Endothelial cell of umbilical vein (primary cell): ENCODE measurements at regions not wholly inside any gene's neighbourhood (a gene's known extent, or its start where the extent isn't known, plus 50 kb on each side); places are given as distances from the start of the nearest gene placed in this dataset.
A peak's percentile ranks its signal among the peaks of the same experiment; 100 is the strongest.

Source experiments
- BruUV-seq: library from RNA; stranded (reverse); fragments of 400-500 nt; replicated peaks from 2 replicates; lab custom pipeline; 2021; lab: Mats Ljungman, UMichigan
- CTCF ChIA-PET: fragments of 300-600, 350-600 bp; sonication (Branson Sonifier 250); formaldehyde crosslinking; loops from one replicate; lab custom pipeline; 2021; ENCODE audit warnings: antibody characterized with exemption, inconsistent platforms; lab: Charles Lee
- POLR2A ChIA-PET: fragments of 300-600, 350-600 bp; sonication (Branson Sonifier 250); formaldehyde crosslinking; loops from one replicate; lab custom pipeline; 2021; ENCODE audit warnings: antibody characterized with exemption, inconsistent platforms; lab: Charles Lee
- DNase-seq: peaks from one replicate; pipeline ENCODE4 v3.0.0-alpha.2; 2011; ENCODE audit warnings: low read depth, low spot score
- FAIRE-seq: peaks from 2 replicates; lab custom pipeline; 2011; peaks lifted over from hg19 to GRCh38; lab: Jason Lieb, UNC
- H2AFZ ChIP-seq: 2 replicates; pipeline ENCODE4 v1.6.0; 2012; ENCODE audit warnings: low read depth, low read length, control low read depth, inconsistent platforms
- H3K27ac ChIP-seq: 2 replicates; pipeline ENCODE4 v1.5.1; 2011; ENCODE audit warnings: low read depth, mild to moderate bottlenecking, control low read depth, low read length, moderate library complexity; ENCODE audit not compliant: insufficient read depth
- H3K27me3 ChIP-seq, 2 experiments: 2 replicates each; pipeline versions ENCODE4 v1.6.0 to v1.6.1; 2011; ENCODE audit warnings: low read length in 2 of 2, mixed read lengths in 1 of 2; ENCODE audit not compliant: control insufficient read depth in 2 of 2, insufficient read depth in 2 of 2
- H3K36me3 ChIP-seq, 2 experiments: 2 replicates in 1 of 2; 3 replicates in 1 of 2; pipeline ENCODE4 v1.5.1; 2011; ENCODE audit warnings: low read length in 2 of 2, mild to moderate bottlenecking in 1 of 2, moderate library complexity in 1 of 2; ENCODE audit not compliant: control insufficient read depth in 2 of 2, insufficient read depth in 2 of 2; ENCODE audit errors: extremely low read depth in 1 of 2
- H3K4me1 ChIP-seq: 3 replicates; pipeline ENCODE4 v1.5.1; 2011; ENCODE audit warnings: mild to moderate bottlenecking, low read length; ENCODE audit not compliant: control insufficient read depth, insufficient read depth; ENCODE audit errors: extremely low read depth
- H3K4me2 ChIP-seq: 2 replicates; pipeline ENCODE4 v1.6.1; 2011; ENCODE audit warnings: low read length, control low read depth, mixed read lengths; ENCODE audit not compliant: insufficient read depth
- H3K4me3 ChIP-seq, 3 experiments: fragments of 200-600 bp in 1 of 3; sonication (generic), shearing (Covaris generic) in 1 of 3; replicated peaks in 1 of 3; 2 replicates each; pipeline ENCODE4 v1.5.1; 2011 to 2016; ENCODE audit warnings: control low read depth in 3 of 3, low read length in 3 of 3, mild to moderate bottlenecking in 2 of 3, inconsistent platforms in 1 of 3, low read depth in 1 of 3, moderate library complexity in 1 of 3; ENCODE audit not compliant: insufficient read depth in 1 of 3
- H3K79me2 ChIP-seq: 2 replicates; pipeline ENCODE4 v1.6.0; 2012; ENCODE audit warnings: low read length, inconsistent platforms; ENCODE audit not compliant: control insufficient read depth, insufficient read depth
- H3K9ac ChIP-seq: replicated peaks from 2 replicates; pipeline ENCODE3; 2011; ENCODE audit warnings: low read length, control low read depth; ENCODE audit not compliant: insufficient read depth; ENCODE audit errors: extremely low read depth
- H3K9me1 ChIP-seq: replicated peaks from 3 replicates; pipeline ENCODE4 v1.6.0; 2011; ENCODE audit warnings: mild to moderate bottlenecking, low read length; ENCODE audit not compliant: control insufficient read depth, insufficient read depth; ENCODE audit errors: extremely low read depth
- H3K9me3 ChIP-seq: replicated peaks from 2 replicates; pipeline ENCODE4 v1.5.1; 2012; ENCODE audit warnings: low read length, inconsistent platforms; ENCODE audit not compliant: control insufficient read depth, insufficient read depth
- H4K20me1 ChIP-seq: replicated peaks from 2 replicates; pipeline ENCODE3; 2011; ENCODE audit warnings: mild to moderate bottlenecking, low read length; ENCODE audit not compliant: control insufficient read depth, insufficient read depth; ENCODE audit errors: extremely low read depth
- EZH2 ChIP-seq: IDR thresholded peaks from 2 replicates; pipeline ENCODE4 v1.6.1; 2012; ENCODE audit warnings: borderline replicate concordance, low read depth, mild to moderate bottlenecking, moderate library complexity, low read length, inconsistent platforms; ENCODE audit not compliant: severe bottlenecking
- FOS ChIP-seq: IDR thresholded peaks from 2 replicates; pipeline ENCODE4 v1.6.1; 2011; ENCODE audit warnings: mild to moderate bottlenecking, low read length, moderate library complexity, borderline replicate concordance; ENCODE audit not compliant: insufficient read depth
- GATA2 ChIP-seq: IDR thresholded peaks from 2 replicates; pipeline ENCODE4 v1.7.0; 2011; ENCODE audit warnings: low read depth, mild to moderate bottlenecking, moderate library complexity, mixed read lengths, low read length; ENCODE audit not compliant: insufficient read length, insufficient read depth
- JUN ChIP-seq: IDR thresholded peaks from 2 replicates; pipeline ENCODE4 v1.6.1; 2011; ENCODE audit warnings: borderline replicate concordance, low read depth; ENCODE audit not compliant: insufficient read length, insufficient read depth
- MYC ChIP-seq: IDR thresholded peaks from one replicate; pipeline ENCODE4 v1.6.1; 2011; ENCODE audit warnings: mild to moderate bottlenecking, low read depth, low read length
- POLR2A ChIP-seq: IDR thresholded peaks from 2 replicates; pipeline ENCODE4 v1.6.1; 2012; ENCODE audit warnings: low read depth, mild to moderate bottlenecking, control low read depth, low read length
- POLR2AphosphoS5 ChIP-seq: IDR thresholded peaks from 2 replicates; pipeline ENCODE4 v1.6.1; 2012; ENCODE audit warnings: low read depth, mild to moderate bottlenecking, control low read depth, low read length, moderate library complexity; ENCODE audit not compliant: insufficient read depth
- dilution Hi-C: fragments of 300-500 bp; cut with MboI; formaldehyde crosslinking; loops from one replicate; pipeline ENCODE4 v1.15.0; 2019; ENCODE audit warnings: low sequenced_read_pairs; ENCODE audit not compliant: extremely low pct_ligation_motif_present
- intact Hi-C: fragments of 100-400 bp; cut with micrococcal nuclease; formaldehyde crosslinking; loops from one replicate; pipeline ENCODE4 v1.10.0; 2022
- TF ChIP-seq, protein P1 (sequence below), 2 donors: IDR thresholded peaks; 1 replicate in 1 of 2; 2 replicates in 1 of 2; pipeline ENCODE4 v1.5.1; 2011; ENCODE audit warnings: low read length in 2 of 2, mild to moderate bottlenecking in 2 of 2, moderate library complexity in 2 of 2, control low read depth in 1 of 2, inconsistent platforms in 1 of 2, low read depth in 1 of 2; ENCODE audit not compliant: insufficient read depth in 1 of 2; ENCODE audit errors: extremely low read depth in 1 of 2
- TF ChIP-seq, protein P2 (sequence below): IDR thresholded peaks from 2 replicates; pipeline ENCODE4 v1.6.1; 2011; ENCODE audit not compliant: insufficient read depth, insufficient read length

DNA sequence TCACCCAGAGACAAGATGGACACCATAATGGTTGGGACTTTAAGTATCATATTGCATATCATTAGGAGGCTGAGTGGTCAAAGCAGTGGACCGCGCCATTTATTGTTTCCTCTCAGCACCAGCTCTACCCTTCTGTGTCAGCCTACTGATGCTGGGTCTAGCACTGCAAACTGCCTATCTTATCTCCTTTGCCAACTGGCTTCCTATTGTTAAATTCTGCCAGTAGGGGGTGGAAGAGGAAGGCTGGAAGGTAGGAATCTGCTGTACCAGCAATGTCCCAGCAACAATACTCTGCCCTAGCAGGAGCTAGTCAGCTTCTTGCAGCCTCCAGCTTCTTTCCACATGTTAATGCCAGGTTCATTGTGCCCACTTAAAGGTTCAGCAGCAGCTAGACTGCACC, 367.1 kb upstream of the PDGFD start:
- Histone ChIP-seq H3K27ac (no peak overlapping the region), H3K79me2 (no peaks in the 10 kb centered on the region), H2AFZ (no peak overlapping the region), H3K9ac (no peak overlapping the region), H3K9me1 (no peaks in the 10 kb centered on the region), H3K4me3 (no peak overlapping the region), H3K4me2 (no peak overlapping the region), H3K27me3 (no peaks in the 10 kb centered on the region), H3K9me3 (no peaks in the 10 kb centered on the region), H3K4me1 (peaks cover 5% of the 10 kb centered on the region), H3K36me3 (no peaks in the 10 kb centered on the region), H4K20me1 (no peaks in the 10 kb centered on the region)
- peak; percentile 15 for DNase-seq
- dilution Hi-C loops, result no loop called here
- intact Hi-C loops, result no loop called here
- ChIA-PET CTCF (interaction anchor here (0.7 to 1.5 kb wide), 6 partner anchors 8 to 1332 kb away, joined by 3 to 7 read pairs (median 4); no protein-coding TSS in a partner anchor), POLR2A (no interaction called here)
- BruUV-seq, result no TSS peak
- FAIRE-seq, result peak; percentile 21
- TF ChIP-seq, protein P1, sequence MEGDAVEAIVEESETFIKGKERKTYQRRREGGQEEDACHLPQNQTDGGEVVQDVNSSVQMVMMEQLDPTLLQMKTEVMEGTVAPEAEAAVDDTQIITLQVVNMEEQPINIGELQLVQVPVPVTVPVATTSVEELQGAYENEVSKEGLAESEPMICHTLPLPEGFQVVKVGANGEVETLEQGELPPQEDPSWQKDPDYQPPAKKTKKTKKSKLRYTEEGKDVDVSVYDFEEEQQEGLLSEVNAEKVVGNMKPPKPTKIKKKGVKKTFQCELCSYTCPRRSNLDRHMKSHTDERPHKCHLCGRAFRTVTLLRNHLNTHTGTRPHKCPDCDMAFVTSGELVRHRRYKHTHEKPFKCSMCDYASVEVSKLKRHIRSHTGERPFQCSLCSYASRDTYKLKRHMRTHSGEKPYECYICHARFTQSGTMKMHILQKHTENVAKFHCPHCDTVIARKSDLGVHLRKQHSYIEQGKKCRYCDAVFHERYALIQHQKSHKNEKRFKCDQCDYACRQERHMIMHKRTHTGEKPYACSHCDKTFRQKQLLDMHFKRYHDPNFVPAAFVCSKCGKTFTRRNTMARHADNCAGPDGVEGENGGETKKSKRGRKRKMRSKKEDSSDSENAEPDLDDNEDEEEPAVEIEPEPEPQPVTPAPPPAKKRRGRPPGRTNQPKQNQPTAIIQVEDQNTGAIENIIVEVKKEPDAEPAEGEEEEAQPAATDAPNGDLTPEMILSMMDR (IDR thresholded peaks at IDR 0.05; ENCODE audit: extremely low read depth in 1 of 2, insufficient read depth in 1 of 2, low read depth in 1 of 2, low read length in 2 of 2), result peak in 1 of 2 donors; percentile 14
- TF ChIP-seq POLR2AphosphoS5, result no peak

DNA sequence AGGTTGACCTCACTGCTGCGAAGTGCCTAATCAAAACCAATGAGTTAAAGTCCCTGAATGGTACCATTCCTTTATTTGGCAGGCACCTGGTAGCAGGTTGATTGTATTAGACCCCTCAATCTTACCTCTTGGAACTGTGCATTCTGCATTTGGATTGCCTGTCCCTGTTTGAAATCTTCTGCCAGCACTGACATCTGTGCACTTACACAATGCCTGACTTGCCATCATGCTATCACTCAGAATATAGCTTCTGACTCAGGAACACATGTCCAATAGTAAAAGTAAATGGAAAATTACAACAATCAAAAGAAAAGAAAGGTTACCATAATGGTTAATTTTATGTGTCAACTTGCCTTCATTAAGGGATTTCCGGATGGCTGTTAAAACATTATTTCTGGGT, 366.0 kb upstream of the PDGFD start:
- Histone ChIP-seq H2AFZ (no peak overlapping the region), H3K4me1 (peaks cover 5% of the 10 kb centered on the region), H3K27me3 (no peaks in the 10 kb centered on the region), H3K79me2 (no peaks in the 10 kb centered on the region), H3K27ac (no peak overlapping the region), H3K9ac (no peak overlapping the region), H3K9me3 (no peaks in the 10 kb centered on the region), H3K4me3 (no peak overlapping the region), H3K4me2 (no peak overlapping the region), H3K9me1 (no peaks in the 10 kb centered on the region), H3K36me3 (no peaks in the 10 kb centered on the region), H4K20me1 (no peaks in the 10 kb centered on the region)
- POLR2A ChIA-PET, result no interaction called here
- FAIRE-seq, result no peak
- intact Hi-C loops, result no loop called here
- DNase-seq, result no peak
- CTCF ChIA-PET, result no interaction called here
- TF ChIP-seq GATA2, result no peak
- TF ChIP-seq, protein P2, sequence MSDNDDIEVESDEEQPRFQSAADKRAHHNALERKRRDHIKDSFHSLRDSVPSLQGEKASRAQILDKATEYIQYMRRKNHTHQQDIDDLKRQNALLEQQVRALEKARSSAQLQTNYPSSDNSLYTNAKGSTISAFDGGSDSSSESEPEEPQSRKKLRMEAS, result no peak
- TF ChIP-seq POLR2AphosphoS5, result no peak
- TF ChIP-seq FOS, result no peak
- TF ChIP-seq POLR2A, result no peak
- TF ChIP-seq EZH2, result no peak
- TF ChIP-seq JUN, result no peak
- TF ChIP-seq, protein P1 (IDR thresholded peaks at IDR 0.05; ENCODE audit: extremely low read depth in 1 of 2, insufficient read depth in 1 of 2, low read depth in 1 of 2, low read length in 2 of 2), result no peak
- no peak for TF ChIP-seq MYC
- BruUV-seq, result no TSS peak
- dilution Hi-C loops, result no loop called here
